Stimulated activated CD4-positive, alpha-beta T cell treated with anti-CD3 and anti-CD28 coated beads, TNF-alpha, amount 100 ng/mL, for 4 hours (primary cell): ENCODE measurements at regions not wholly inside any gene's neighbourhood (a gene's known extent, or its start where the extent isn't known, plus 50 kb on each side); places are given as distances from the start of the nearest gene placed in this dataset.
"Not testable (repeated sequence)": the region's sequence is repeated elsewhere in the genome, so short reads cannot be mapped to it uniquely, and the experiment has no call there.

ENCODE experiments used
- DNase-seq, 3 experiments: peaks; one replicate each; pipeline ENCODE4 v3.0.0-alpha.2; 2020; ENCODE audit warnings: low read depth in 3 of 3

GRCh38 chr13:90783273-90783672 is 564.2 kb upstream of the MIR17HG start:
- DNase-seq, result no peak

GRCh38 chr13:90787007-90787406 is 560.5 kb upstream of the MIR17HG start:
- DNase-seq, result no peak

GRCh38 chr13:90792335-90792734 is 555.2 kb upstream of the MIR17HG start:
- DNase-seq, result no peak

- DNase-seq, result no peak
Observed at GRCh38 chr13:90793261-90793820, 554.1 kb upstream of the MIR17HG start.

- DNase-seq, result no peak
Observed at GRCh38 chr13:90796474-90796873, 551.0 kb upstream of the MIR17HG start.

- no peak for DNase-seq
Observed at GRCh38 chr13:90797335-90797734, 550.2 kb upstream of the MIR17HG start.

GRCh38 chr13:90798381-90798780 is 549.1 kb upstream of the MIR17HG start:
- DNase-seq, result no peak

GRCh38 chr13:90800082-90800746 is 547.3 kb upstream of the MIR17HG start:
- DNase-seq, result no peak

GRCh38 chr13:90801621-90802020 is 545.9 kb upstream of the MIR17HG start:
- no peak for DNase-seq

GRCh38 chr13:90803210-90803609 is 544.3 kb upstream of the MIR17HG start:
- DNase-seq, result no peak

GRCh38 chr13:90806016-90806615 is 541.4 kb upstream of the MIR17HG start:
- no peak for DNase-seq

- no peak for DNase-seq
Observed at GRCh38 chr13:90806892-90807291, 540.6 kb upstream of the MIR17HG start.

- DNase-seq, result no peak
Observed at GRCh38 chr13:90808838-90809237, 538.6 kb upstream of the MIR17HG start.

GRCh38 chr13:90824032-90824431 is 523.5 kb upstream of the MIR17HG start:
- DNase-seq, result no peak

- no peak for DNase-seq
Observed at GRCh38 chr13:90826688-90827087, 520.8 kb upstream of the MIR17HG start.

- no peak for DNase-seq
Observed at GRCh38 chr13:90830782-90831181, 516.7 kb upstream of the MIR17HG start.

- DNase-seq, result no peak
Observed at GRCh38 chr13:90833951-90834350, 513.5 kb upstream of the MIR17HG start.

- no peak for DNase-seq
Observed at GRCh38 chr13:90834700-90835099, 512.8 kb upstream of the MIR17HG start.

- DNase-seq, result no peak
Observed at GRCh38 chr13:90835826-90836225, 511.7 kb upstream of the MIR17HG start.

GRCh38 chr13:90838317-90838960 is 509.0 kb upstream of the MIR17HG start:
- no peak for DNase-seq

GRCh38 chr13:90839061-90839460 is 508.4 kb upstream of the MIR17HG start:
- no peak for DNase-seq

GRCh38 chr13:90846936-90847335 is 500.6 kb upstream of the MIR17HG start:
- no peak for DNase-seq

- not testable (repeated sequence) for DNase-seq
Observed at GRCh38 chr13:90853666-90854065, 493.8 kb upstream of the MIR17HG start.
